PFSK-1 (cell line): ENCODE measurements at regions not wholly inside any gene's neighbourhood (a gene's known extent, or its start where the extent isn't known, plus 50 kb on each side); places are given as distances from the start of the nearest gene placed in this dataset.
A peak's percentile ranks its signal among the peaks of the same experiment; 100 is the strongest.

Source experiments
- FOXP2 ChIP-seq: optimal IDR thresholded peaks from 2 replicates; pipeline ENCODE3; 2011; ENCODE audit warnings: borderline replicate concordance, control low read depth, inconsistent platforms; ENCODE audit not compliant: insufficient read depth; ENCODE audit errors: extremely low read length, extremely low read depth
- POLR2AphosphoS5 ChIP-seq: IDR thresholded peaks from 2 replicates; pipeline ENCODE4 v1.6.1; 2012; ENCODE audit warnings: low read depth, mild to moderate bottlenecking, control low read depth, low read length, moderate library complexity
- SIN3A ChIP-seq: IDR thresholded peaks from 2 replicates; pipeline ENCODE4 v1.6.1; 2012; ENCODE audit warnings: mild to moderate bottlenecking, low read length, moderate library complexity, borderline replicate concordance; ENCODE audit not compliant: insufficient read depth
- TAF1 ChIP-seq: IDR thresholded peaks from 2 replicates; pipeline ENCODE4 v1.6.1; 2012; ENCODE audit warnings: low read length, control low read depth, borderline replicate concordance; ENCODE audit not compliant: insufficient read depth
- TF ChIP-seq, protein P1 (sequence below), 2 experiments: IDR thresholded peaks; 2 replicates each; pipeline versions ENCODE4 v1.6.1 to v1.8.0; 2011 to 2012; ENCODE audit warnings: low read depth in 2 of 2, low read length in 2 of 2, control low read depth in 1 of 2, inconsistent platforms in 1 of 2, mild to moderate bottlenecking in 1 of 2, moderate library complexity in 1 of 2; ENCODE audit not compliant: insufficient read depth in 1 of 2

DNA sequence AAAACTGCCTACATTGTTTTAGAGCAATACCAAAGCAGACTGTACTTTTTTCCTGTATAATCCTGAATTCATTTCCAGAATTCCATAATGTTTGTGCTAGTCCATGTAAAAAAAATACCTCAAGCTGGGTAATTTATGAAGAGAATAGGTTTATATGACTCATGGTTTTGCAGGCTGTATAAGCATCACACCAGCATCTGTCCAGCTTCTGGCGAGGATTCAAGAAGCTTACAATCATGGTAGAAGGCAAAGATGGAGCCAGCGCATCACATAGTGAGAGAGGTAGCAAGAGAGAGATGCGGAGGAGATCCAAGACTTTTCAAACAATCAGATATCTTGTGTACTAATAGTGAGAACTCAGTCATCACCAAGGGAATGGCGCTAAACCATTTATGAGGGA is 280.3 kb upstream of the CDH9 start:
- TF ChIP-seq, protein P1, sequence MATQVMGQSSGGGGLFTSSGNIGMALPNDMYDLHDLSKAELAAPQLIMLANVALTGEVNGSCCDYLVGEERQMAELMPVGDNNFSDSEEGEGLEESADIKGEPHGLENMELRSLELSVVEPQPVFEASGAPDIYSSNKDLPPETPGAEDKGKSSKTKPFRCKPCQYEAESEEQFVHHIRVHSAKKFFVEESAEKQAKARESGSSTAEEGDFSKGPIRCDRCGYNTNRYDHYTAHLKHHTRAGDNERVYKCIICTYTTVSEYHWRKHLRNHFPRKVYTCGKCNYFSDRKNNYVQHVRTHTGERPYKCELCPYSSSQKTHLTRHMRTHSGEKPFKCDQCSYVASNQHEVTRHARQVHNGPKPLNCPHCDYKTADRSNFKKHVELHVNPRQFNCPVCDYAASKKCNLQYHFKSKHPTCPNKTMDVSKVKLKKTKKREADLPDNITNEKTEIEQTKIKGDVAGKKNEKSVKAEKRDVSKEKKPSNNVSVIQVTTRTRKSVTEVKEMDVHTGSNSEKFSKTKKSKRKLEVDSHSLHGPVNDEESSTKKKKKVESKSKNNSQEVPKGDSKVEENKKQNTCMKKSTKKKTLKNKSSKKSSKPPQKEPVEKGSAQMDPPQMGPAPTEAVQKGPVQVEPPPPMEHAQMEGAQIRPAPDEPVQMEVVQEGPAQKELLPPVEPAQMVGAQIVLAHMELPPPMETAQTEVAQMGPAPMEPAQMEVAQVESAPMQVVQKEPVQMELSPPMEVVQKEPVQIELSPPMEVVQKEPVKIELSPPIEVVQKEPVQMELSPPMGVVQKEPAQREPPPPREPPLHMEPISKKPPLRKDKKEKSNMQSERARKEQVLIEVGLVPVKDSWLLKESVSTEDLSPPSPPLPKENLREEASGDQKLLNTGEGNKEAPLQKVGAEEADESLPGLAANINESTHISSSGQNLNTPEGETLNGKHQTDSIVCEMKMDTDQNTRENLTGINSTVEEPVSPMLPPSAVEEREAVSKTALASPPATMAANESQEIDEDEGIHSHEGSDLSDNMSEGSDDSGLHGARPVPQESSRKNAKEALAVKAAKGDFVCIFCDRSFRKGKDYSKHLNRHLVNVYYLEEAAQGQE (IDR thresholded peaks at IDR 0.05; ENCODE audit: insufficient read depth in 1 of 2, low read depth in 2 of 2, low read length in 2 of 2), result no peak
- no peak for TF ChIP-seq POLR2AphosphoS5
- no peak for TF ChIP-seq SIN3A
- no peak for TF ChIP-seq FOXP2
- no peak for TF ChIP-seq TAF1

DNA sequence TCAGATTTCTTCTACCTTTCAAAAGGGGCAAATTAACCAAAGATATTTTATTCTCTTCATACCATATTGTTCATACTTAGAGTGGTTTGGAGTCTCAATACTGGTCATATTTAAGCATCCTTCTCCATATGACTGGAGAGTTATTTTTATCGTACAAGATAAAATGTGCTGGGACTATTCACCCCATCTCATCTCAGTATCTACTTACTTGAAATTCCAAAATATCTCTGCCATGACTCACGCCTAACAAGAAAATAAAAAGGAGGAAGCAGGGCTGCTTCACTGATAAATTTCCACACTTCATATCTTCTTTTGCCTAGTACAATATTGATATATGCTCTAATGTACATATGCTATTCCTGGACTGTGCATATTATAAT is 277.9 kb upstream of the CDH9 start:
- no peak for TF ChIP-seq SIN3A
- TF ChIP-seq TAF1, result no peak
- TF ChIP-seq, protein P1 (IDR thresholded peaks at IDR 0.05; ENCODE audit: insufficient read depth in 1 of 2, low read depth in 2 of 2, low read length in 2 of 2), result no peak
- no peak for TF ChIP-seq FOXP2
- TF ChIP-seq POLR2AphosphoS5, result no peak

DNA sequence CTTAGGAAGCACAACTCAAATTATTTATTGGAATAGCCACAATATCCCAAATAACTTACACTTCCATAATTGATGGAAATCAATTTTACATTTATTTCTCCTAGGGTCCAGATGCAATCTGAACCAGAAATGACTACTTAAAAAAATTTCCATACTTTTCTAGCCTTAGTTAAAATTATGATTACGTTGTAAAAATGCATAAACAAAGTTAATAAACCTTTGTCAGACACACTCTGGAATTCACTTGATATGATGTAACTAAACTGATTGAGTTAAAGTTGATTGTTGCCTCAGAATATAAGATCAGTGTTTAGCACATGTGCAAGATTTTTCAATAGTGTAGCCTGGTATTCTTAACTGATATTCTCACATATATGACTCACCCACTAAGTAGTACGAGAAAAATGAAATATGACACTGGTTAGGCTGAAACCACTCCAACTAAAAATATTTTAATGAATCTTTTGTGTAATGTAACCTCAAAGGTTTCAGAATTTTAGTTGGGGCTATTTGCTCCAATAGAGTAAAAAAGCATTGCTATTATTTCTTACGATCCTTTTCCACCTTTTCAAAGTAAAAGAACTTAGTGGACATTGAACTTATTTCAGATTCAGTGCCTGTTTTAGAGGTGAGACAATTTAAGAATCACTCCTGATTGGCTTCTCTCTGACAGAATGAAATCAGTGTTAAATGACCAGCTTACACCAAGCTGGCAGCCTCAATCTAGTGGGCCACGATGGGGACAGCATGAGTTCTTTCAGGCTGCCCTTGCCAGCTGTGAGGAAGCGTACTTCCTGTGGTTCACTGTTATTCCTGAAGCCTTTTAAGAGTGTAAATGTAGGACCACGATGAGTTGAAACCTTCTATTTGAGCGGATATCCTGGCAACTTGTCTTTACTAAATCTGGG is 277.2 kb upstream of the CDH9 start:
- TF ChIP-seq POLR2AphosphoS5 (no peak), SIN3A (no peak), FOXP2 (no peak), TAF1 (no peak)
- TF ChIP-seq, protein P1 (IDR thresholded peaks at IDR 0.05; ENCODE audit: insufficient read depth in 1 of 2, low read depth in 2 of 2, low read length in 2 of 2), result peak in 1 of 2 experiments; percentile 25; a peak in 1 of 4 replicates

DNA sequence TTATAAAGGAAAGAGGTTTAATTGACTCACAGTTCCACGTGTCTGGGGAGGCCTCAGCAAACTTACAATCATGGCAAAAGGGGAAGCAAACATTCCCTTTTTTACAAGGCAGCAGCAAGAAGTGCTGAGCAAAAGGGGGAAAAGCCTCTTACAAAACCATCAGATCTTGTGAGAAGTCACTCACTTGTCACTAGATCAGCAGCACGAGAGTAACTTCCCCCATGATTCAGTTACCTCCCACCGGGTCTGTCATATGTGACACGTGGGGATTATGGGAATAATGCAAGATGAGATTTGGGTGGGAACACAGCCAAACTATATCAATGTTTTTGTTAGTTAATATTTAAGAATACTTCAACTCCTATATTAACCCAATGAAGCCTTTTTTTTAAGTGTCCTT is 275.2 kb upstream of the CDH9 start:
- TF ChIP-seq, protein P1 (IDR thresholded peaks at IDR 0.05; ENCODE audit: insufficient read depth in 1 of 2, low read depth in 2 of 2, low read length in 2 of 2), result no peak
- TF ChIP-seq SIN3A (no peak), POLR2AphosphoS5 (no peak), TAF1 (no peak), FOXP2 (no peak)
